ENCODE measurements at regions not wholly inside any gene's neighbourhood (a gene's known extent, or its start where the extent isn't known, plus 50 kb on each side); places are given as distances from the start of the nearest gene placed in this dataset.

- WGBS (ENCODE audit: missing lambda C conversion rate), result 8% methylated on average over 3 of the region's 3 CpGs
- FAIRE-seq (no peak), DNase-seq (ENCODE audit: low read depth in 1 of 2, low spot score in 1 of 2) (no peak), ATAC-seq (no peak)
- Histone ChIP-seq H3K4me3 (no peak overlapping the region), H3K27ac (no peak overlapping the region), H3K4me1 (no peaks in the 10 kb centered on the region), H3K9me3 (no peaks in the 10 kb centered on the region), H3K4me2 (no peak overlapping the region)
- no peak for TF ChIP-seq BCL3 (IDR thresholded peaks at IDR 0.05)
- POLR2A ChIA-PET, result no interaction called here
- CTCF ChIA-PET, result no interaction called here
These were observed 372.4 kb upstream of the OR4E1 start for GRCh38 chr14:22046063-22046462.

GRCh38 chr14:22044193-22044592 lies 370.6 kb upstream of the OR4E1 start:
- ChIA-PET POLR2A (no interaction called here), CTCF (no interaction called here)
- Histone ChIP-seq H3K4me2 (no peak overlapping the region), H3K27ac (no peak overlapping the region), H3K4me3 (no peak overlapping the region), H3K4me1 (no peaks in the 10 kb centered on the region), H3K9me3 (no peaks in the 10 kb centered on the region)
- 11% methylated on average over 5 of the region's 5 CpGs for WGBS (ENCODE audit: missing lambda C conversion rate)
- no peak for DNase-seq (ENCODE audit: low read depth in 1 of 2, low spot score in 1 of 2)
- ATAC-seq, result no peak
- TF ChIP-seq POLR2AphosphoS2 (conservative IDR thresholded peaks at IDR 0.05; ENCODE audit: low read length) (no peak), NPAS2 (CRISPR knock-in tag; IDR thresholded peaks at IDR 0.05; ENCODE audit: borderline replicate concordance) (no peak), ZNF302 (CRISPR knock-in tag; IDR thresholded peaks at IDR 0.05) (no peak), MAX (IDR thresholded peaks at IDR 0.05) (no peak), KDM5A (IDR thresholded peaks at IDR 0.05) (no peak), EHF (CRISPR knock-in tag; IDR thresholded peaks at IDR 0.05) (no peak), FOSB (CRISPR knock-in tag; IDR thresholded peaks at IDR 0.05) (no peak)
- no peak for FAIRE-seq

- 40% methylated on average over 3 of the region's 3 CpGs for WGBS (ENCODE audit: missing lambda C conversion rate)
- CTCF ChIA-PET, result interaction anchor here (1.2 to 1.4 kb wide), 2 partner anchors 14 to 127 kb away, joined by 3 to 7 read pairs; no protein-coding TSS in a partner anchor
- no peak for FAIRE-seq
These were observed 367.1 kb upstream of the OR4E1 start for GRCh38 chr14:22040781-22041125.

GRCh38 chr14:22039938-22040780 lies 366.5 kb upstream of the OR4E1 start:
- H3K4me1 ChIP-seq, result no peaks in the 10 kb centered on the region
- peak; percentile 6 to 18 for DNase-seq (ENCODE audit: low read depth in 1 of 2, low spot score in 1 of 2)
- no peak overlapping the region for H3K27ac ChIP-seq
- FAIRE-seq, result no peak
- no peak overlapping the region for H3K4me3 ChIP-seq
- H3K4me2 ChIP-seq, result no peak overlapping the region
- H3K9me3 ChIP-seq, result no peaks in the 10 kb centered on the region
- ATAC-seq, result peak; percentile 81 to 82
- CTCF ChIA-PET, result interaction anchor here (0.6 to 1.4 kb wide), 4 partner anchors 14 to 240 kb away, joined by 3 to 7 read pairs (median 3); no protein-coding TSS in a partner anchor
- 7% methylated on average over 6 of the region's 6 CpGs for WGBS (ENCODE audit: missing lambda C conversion rate)
- POLR2A ChIA-PET, result no interaction called here
- TF ChIP-seq RFX5 (IDR thresholded peaks at IDR 0.05) (no peak), BCL3 (IDR thresholded peaks at IDR 0.05) (no peak), CTCF (IDR thresholded peaks at IDR 0.05) (peak; percentile 41), CEBPB (IDR thresholded peaks at IDR 0.05) (no peak), RAD21 (conservative IDR thresholded peaks at IDR 0.05 in 1 of 2, IDR thresholded peaks at IDR 0.05 in 1 of 2) (peak in 1 of 2 experiments; percentile 17; a peak in 1 of 5 replicates), POLR2A (IDR thresholded peaks at IDR 0.05; ENCODE audit: low read length) (no peak), EP300 (IDR thresholded peaks at IDR 0.05) (no peak), RCOR1 (IDR thresholded peaks at IDR 0.05; ENCODE audit: low read depth, low read length) (no peak), RNF2 (IDR thresholded peaks at IDR 0.05; ENCODE audit: borderline replicate concordance, low read depth) (no peak), TP53 (CRISPR knock-in tag; IDR thresholded peaks at IDR 0.05) (no peak), POLR2AphosphoS2 (conservative IDR thresholded peaks at IDR 0.05; ENCODE audit: low read length) (no peak)

More at GRCh38 chr14:22040781-22041125, 367.1 kb upstream of the OR4E1 start:
- POLR2A ChIA-PET, result no interaction called here
- H3K4me3 ChIP-seq, result no peak overlapping the region
- H3K9me3 ChIP-seq, result no peaks in the 10 kb centered on the region
- no peaks in the 10 kb centered on the region for H3K4me1 ChIP-seq
- ATAC-seq (no peak), DNase-seq (ENCODE audit: low read depth in 1 of 2, low spot score in 1 of 2) (no peak)
- no peak for TF ChIP-seq BHLHE40 (IDR thresholded peaks at IDR 0.05; ENCODE audit: low read depth, low read length)
- no peak for TF ChIP-seq E2F6 (IDR thresholded peaks at IDR 0.05; ENCODE audit: borderline replicate concordance, low read depth)
- no peak for TF ChIP-seq KDM1A (IDR thresholded peaks at IDR 0.05; ENCODE audit: low read depth)
- TF ChIP-seq ZSCAN20 (CRISPR knock-in tag; IDR thresholded peaks at IDR 0.05), result no peak
- no peak for TF ChIP-seq EHF (CRISPR knock-in tag; IDR thresholded peaks at IDR 0.05)
- TF ChIP-seq CEBPB (IDR thresholded peaks at IDR 0.05), result no peak
- TF ChIP-seq EHMT2 (IDR thresholded peaks at IDR 0.05; ENCODE audit: low read depth), result no peak
- no peak for TF ChIP-seq ATOH8 (CRISPR knock-in tag; IDR thresholded peaks at IDR 0.05; ENCODE audit: low read depth)
- H3K4me2 ChIP-seq, result no peak overlapping the region
- H3K27ac ChIP-seq, result no peak overlapping the region
